Activated CD8-positive, alpha-beta memory T cell treated with anti-CD3 and anti-CD28 coated beads, Interleukin-2, amount 50 U/mL, for 24 hours (primary cell): ENCODE measurements at regions not wholly inside any gene's neighbourhood (a gene's known extent, or its start where the extent isn't known, plus 50 kb on each side); places are given as distances from the start of the nearest gene placed in this dataset.
"Not testable (repeated sequence)": the region's sequence is repeated elsewhere in the genome, so short reads cannot be mapped to it uniquely, and the experiment has no call there.

Experiments
- DNase-seq: peaks from one replicate; pipeline ENCODE4 v3.0.0-alpha.2; 2020; ENCODE audit errors: extremely low read depth

DNA sequence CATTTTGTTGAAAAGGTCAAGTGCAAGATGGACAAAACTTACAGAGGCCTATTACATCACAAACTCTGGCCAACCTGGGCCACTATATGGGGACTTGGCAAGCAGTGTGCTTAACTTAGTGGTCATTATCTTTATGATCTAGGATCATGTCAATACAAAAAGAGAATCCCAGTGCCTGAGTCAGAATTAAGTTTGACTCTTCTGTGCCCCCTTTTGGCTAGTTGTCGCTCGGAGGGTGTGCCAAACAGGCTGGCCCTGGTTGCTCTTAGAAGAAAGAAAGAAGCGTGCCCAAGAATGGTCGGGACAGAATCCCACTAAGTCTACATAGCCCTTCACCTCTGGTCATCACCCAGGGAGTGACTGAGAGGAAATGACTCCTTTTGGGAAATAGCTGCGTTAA lies 100.1 kb downstream of the EIF4E start:
- DNase-seq: no peak

DNA sequence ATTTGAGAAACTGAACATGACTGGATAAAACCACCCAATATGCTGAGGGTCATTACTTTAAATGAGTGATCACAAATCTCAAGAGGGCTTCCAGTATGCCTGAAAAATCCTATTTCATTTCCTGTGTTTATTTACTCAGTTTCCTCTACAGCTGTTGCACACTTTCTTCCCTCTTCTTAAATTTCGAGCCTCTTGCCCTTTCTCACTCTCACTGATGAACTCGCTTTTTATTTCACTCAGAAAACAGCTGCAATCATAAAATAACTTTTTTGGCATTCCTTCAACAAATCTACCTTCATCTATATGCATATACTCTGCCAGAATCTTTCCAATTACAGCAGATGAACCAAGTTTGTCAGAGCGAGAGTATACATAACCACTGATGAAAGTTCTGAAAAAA lies 101.3 kb downstream of the EIF4E start:
- DNase-seq: no peak

DNA sequence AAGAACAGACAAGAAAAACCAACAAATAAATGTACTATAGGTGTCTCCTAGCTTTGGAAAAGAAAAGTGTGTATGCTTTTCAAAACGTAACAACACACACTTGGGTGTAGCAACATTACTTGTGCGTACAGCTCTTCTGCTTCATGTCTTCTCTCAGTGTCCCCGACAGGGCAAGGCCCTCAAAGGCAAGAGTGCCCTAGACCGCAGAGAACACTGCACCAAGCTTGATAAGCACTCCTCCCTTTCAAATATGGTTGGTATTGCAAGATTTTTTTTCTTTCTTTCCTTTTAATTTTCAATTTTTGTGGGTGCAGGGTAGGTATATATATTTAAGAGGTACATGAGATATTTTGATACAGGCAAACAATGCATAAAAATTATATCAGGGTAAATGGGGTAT lies 106.8 kb downstream of the EIF4E start:
- no peak for DNase-seq

DNA sequence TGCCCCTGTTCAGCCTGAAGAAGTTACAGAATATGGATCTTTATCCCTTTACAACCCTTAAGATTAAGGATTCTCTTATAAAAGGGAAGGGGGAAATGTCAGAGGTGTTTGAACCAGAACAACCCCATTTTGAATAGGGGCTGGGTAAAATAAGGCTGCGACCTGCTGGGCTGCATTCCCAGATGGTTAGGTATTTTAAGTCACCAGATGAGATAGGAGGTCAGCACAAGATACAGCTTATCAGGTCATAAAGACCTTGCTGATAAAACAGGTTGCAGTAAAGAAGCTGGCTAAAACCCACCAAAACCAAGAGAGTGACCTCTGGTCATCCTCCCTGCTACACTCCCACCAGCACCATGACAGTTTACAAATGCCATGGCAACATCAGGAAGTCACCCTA lies 110.8 kb downstream of the EIF4E start:
- not testable (repeated sequence) for DNase-seq

DNA sequence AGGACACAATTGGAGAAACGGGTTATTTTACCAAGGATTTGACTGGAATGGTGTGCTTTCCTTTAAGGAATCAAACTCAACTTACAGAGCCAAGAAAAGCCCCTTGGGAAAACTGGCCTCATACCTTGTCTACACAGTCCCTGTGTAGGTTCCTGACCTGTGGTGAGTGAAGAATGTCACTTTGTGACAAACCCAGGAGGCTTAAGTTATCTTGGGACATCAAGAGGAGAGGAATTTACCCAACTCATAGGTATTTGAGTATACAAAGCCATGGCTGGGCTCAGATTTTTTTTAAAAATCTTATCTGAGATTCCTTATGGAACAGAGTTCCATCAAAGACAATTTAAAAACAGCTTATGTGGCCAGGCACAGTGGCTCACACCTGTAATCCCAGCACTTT lies 112.1 kb downstream of the EIF4E start:
- DNase-seq: no peak

DNA sequence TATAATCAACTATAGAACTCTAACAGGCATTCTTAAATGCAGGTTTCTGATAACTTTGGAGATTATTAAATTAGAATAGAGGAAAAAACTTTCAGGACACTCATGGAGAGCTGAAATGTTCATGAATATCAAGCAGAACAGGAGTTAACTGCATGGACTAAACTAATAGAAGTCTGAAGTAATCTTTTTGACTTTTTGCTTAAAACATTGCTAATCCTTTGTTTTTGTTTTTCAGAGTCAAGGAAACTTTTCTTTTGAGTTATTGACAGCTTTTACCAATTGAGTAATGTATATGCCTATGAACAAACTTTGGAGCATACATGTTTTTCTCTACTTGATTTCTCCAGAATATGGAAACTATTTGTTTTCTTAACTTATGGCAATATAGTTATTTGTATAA lies 112.5 kb downstream of the EIF4E start:
- DNase-seq: no peak

DNA sequence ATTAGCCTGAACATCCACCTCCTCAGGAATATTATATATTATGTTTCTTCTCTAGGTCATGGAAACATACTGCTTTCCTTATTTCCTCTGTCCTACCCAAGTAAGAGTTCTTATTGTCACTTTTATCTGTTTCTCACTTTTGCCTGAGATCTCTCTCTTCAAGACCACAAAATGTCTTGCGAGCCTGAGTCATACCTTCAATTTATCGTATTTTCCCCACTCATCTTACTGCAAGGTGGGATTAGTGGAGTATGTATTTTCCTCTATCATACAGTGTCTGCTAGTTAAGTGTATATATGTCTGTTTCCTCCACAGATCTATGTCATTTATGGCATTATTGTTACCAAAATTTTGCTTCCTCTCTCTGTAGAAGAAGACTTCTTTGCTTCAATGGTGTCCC lies 124.5 kb downstream of the EIF4E start:
- DNase-seq: no peak

DNA sequence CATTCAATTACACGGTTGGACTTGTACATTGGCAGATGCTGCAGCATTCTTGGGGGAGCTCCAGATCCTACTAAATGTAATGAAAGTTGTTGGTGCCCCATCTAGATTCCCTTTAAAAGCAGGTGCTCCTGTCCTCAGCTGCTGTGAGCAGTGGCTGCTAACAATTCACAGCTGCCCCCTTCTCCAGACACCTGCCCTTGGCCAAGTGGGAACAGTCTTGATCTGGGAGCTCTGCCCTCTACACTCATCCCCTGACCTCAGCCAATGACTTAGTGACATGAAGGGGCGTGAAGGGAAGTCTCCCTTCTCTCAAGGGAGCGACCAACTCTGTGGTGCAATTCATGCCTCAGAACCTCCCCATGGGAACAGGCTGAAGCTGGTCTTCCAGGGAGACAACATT lies 125.7 kb downstream of the EIF4E start:
- DNase-seq: no peak

DNA sequence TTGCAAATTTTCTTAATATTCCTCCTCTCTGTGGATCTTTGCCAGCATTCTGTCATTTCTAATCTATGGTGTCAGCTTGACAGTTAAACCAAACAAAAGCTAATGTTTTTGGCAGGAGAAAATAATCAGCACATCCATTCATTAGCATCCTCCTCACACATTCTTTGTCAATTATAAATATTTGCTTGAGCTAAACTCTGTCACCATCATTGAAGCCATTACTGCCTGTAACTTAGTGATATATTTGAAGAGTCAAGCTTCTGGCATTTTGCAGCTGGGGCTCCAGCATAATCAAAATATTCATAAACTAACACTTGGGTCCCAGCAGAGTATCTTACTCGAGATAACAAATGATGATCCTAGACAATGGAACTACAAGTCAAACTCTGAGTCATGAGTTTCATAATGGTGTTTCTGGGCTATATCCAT lies 126.1 kb downstream of the EIF4E start:
- no peak for DNase-seq

DNA sequence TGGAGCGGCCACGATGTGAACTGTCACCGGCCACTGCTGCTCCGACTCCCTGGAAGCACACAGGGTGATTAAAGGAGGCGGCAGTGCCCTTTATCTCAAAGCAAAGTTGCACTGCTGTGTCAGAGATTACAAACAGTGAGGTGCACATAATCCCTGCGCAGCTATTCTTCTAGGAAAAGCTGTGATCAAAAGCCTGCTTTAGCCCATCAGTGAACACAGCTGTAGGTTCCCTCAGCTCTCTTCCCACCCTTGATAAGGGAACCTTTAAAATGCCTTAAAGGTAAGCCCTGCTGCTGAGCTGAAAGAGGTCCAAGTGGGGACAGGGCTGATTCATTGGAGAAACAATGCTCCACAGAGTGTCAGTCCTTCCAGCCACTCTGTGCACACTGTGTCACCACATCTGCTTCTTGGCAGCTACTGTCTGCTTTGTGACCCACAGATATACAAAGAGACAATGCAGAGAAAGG lies 127.6 kb downstream of the EIF4E start:
- no peak for DNase-seq

DNA sequence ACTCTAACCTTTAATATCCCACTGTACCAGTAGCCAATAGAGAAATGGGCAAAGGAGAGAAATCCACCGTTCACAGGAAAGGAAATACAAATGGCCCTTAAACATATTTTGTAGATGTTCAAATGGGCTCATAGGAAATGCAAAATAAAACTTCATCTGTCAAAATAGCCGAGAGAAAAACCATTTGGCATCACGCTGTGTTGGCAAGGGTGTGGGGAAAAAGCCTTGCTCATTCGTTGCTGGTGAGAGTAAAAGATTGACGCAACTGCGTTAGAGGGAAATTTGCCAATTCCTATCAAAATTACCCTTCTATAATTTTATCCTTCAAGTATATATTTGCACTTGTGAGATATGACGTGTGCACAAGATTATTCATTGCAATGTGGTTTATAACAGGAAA lies 131.9 kb downstream of the EIF4E start:
- DNase-seq: no peak

DNA sequence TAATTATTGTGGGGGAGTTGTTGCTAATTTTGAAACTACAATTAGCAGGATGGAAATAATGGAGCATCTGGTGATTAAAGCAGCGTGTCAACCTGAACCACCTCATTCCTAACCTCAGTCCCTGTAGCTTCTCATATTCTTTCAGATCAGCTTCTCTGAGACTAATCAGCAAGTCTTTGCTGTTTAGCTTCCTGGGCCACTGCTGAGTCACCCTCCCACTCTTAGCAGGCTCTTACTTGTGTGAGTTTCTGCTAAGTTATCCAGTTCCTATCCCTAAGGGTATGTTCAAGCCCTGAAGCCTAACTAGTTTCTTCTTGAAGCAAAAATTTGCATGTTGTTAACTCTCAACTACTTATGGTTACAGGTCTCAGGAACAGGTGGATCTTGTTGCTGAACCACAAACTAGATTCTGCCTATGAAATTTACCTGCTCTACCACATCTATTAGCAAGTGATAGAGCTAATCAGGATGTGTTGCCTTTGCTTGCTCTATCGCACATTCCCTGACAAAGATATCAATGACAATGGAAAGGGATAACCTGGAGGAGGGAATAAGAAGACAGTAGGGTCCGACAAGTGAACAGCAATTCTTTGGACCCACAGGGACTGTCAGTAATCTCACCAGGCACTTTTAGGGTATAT lies 134.2 kb downstream of the EIF4E start:
- peak; percentile 35 for DNase-seq

DNA sequence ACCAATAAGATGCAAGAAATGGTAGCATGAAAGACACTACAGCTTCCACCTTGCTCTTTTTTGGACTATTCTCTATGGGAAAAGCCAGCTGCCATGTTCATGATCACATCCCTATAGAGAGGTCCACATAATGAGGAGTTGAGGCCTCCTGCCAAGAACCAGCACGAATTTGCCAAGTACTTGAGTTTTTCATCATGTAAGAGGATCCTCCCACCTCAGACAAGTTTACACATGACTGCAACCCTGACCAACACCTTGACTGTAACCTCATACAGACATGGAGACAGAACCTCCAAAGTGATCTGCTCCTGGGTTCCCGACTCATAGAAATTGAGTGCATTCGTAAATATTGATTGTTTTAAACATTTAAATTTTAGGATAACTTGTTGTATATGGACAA lies 135.2 kb upstream of the TSPAN5 start:
- DNase-seq: no peak

DNA sequence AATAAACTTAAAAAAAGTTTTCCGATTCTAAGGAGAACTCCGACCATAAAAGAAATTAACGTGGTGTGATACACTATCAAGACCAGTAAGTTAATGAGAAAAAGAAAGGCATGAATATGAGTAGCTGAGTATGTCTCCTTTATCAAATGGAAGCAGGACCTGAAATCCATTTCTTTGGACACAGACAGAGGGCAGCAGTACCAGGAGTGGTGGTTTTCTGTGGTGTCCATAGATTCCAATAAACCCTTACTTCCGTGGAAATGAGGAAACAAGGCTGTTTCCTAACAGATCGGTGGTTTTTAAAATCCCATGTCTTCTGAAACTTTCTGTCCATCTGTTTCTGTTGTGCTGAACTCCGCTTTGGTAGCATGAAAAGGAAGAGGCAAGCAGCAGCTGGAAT lies 128.5 kb upstream of the TSPAN5 start:
- DNase-seq: no peak

DNA sequence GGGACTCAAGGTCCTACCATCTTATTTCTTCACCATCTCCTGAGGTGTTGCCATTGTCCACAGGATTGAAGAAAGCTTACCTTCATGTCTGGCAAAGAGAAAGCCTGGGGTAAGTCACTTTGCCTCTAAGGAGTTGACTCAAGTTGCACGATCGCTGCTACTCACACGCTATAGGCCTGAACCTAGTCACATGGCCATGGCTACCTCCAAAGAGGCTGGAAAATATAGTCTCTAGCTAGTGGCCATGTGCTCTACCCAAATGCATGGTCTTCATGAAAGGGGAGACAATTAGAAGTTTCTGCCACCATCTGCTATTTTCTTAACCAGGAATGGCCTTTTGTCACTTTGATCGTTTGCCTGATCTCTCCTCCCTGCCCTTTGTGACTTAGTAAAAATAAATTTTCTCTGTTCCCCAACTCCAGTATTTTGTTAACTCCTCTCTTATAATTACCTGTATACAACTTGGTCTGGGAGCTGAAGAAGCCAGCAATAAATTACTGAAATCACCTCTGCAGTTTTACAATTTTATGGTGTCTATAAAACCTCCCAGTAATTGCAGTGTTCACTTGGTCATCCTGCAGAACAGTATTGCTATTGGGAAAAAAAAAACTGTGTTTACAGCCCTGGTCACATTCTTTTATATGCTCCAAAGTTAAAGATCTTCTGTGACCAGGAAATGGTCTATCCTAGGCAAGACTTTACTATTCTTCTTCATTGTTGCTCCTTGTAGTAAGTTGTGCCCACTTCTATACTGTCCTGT lies 126.7 kb upstream of the TSPAN5 start:
- DNase-seq: no peak

DNA sequence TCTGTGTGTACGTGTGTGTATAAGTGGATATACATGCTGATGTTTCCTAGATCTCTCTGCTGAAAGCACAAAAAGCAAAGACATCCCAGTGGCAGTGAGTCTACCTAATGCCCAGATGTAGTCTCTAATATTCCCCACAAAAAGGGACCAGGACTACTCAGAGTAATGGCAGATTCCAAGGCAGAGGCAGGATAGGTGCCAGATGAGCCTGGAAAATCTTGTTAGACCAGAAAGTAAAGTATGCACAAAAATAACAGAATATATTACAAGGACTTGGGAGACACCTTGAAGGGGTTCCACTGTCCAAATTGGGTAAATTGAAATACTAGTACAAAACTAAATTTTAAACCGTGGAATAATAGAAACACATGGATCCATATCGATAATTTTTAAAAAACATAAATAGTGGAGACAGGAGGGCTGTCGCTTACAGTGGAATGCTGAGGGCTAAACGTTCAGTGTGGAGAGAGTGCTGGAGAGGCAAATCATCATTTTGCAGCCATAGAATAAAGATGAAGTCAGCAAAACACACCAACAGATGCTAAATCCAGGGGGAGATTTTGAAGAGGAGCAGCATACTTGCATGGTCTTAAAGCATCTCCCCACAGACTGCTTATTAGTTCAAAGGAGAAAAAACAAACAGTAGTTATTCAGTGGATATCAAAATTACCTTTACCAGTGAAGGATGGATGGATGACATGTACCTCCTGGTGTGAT lies 123.4 kb upstream of the TSPAN5 start:
- no peak for DNase-seq

DNA sequence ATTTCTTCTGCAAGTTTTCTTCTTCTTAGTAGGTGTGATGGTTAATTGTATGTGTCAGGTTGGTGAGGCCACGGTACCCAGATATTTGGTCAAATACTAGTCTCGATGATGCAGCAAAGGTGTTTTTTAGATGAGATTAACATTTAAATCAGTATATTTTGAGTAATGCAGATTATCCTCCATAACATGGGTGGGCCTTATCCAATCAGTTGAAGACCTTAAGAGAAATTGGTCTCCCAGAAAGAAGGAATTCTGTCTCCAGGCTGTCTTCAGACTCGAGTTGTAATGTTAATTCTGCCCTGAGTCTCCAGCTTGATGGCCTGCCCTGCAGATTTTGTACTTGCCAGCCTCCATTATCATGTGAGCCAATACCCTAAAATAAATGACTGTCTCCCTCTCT lies 122.5 kb upstream of the TSPAN5 start:
- no peak for DNase-seq

DNA sequence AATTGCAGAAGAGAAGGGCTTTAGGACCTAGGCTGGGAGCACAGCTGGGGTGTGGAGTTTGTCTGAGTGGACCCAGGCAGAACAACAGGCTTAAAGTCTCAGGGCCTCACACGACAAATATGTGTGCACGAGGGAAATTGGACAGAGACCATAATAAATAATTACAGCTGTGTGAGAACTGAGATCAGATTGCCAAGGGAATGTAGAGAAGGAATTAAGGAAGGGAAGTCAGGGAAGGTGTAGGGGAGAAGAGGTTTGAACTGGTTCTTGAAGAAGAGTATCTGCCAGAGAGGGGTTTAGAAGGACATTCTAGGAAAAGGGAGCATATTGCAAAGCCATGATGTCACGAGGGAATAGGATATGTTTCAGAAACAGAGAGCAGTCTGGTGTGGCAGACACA lies 120.7 kb upstream of the TSPAN5 start:
- no peak for DNase-seq

DNA sequence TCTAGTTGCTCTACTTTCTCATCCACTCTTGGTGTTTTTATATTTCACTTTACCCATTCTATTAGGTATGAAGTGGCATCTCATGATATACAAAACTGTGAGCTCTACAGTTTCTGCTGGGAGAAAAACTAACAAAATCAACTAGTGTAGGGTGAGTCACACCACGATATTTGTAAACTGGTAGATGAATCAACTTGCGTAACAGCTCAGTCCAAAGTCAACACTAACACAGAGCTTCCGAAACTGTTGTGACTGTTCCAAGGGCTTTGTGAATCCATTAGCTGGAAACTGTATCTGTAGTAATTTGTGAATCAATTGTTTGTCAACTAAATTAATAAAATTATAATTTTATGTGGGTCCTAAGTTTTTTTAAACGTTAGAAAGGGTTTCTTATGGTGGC lies 119.8 kb upstream of the TSPAN5 start:
- no peak for DNase-seq

DNA sequence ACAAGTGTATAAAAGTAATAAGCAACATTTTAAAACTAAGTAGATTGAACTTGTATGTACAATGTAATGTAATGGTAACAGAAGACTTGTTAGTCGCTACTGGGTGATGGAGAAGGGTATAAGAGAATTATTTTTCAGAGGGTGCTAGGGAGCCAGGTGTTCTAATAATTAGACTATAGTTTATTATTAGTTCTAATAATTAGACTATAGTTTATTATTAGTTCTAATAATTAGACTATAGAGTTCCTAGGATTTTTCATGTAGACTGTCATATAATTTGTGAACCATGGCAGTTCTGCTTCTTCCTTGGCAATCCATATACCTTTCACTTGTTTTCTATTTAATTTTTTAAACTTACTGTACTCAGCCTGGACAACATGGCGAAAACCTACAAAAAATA lies 117.3 kb upstream of the TSPAN5 start:
- DNase-seq: no peak

DNA sequence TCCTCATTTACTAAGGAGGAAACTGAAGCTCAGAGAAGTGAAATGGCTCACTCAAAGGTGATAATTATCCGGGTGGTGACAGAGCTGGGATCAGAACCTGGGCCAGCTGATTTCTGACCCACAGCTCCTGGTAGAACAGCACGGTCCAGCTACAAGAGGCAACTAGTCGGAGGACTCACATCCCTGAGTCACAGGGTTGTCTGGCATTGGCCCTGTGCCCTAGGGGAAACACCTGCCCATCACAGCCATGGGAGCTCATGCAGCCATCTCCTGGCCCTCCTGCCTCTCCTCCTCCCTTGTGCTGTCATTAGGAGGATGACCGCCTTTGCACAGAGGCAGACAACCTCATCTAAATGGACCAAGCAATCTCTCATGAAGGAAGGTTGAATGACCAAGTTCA lies 115.2 kb upstream of the TSPAN5 start:
- DNase-seq: no peak

DNA sequence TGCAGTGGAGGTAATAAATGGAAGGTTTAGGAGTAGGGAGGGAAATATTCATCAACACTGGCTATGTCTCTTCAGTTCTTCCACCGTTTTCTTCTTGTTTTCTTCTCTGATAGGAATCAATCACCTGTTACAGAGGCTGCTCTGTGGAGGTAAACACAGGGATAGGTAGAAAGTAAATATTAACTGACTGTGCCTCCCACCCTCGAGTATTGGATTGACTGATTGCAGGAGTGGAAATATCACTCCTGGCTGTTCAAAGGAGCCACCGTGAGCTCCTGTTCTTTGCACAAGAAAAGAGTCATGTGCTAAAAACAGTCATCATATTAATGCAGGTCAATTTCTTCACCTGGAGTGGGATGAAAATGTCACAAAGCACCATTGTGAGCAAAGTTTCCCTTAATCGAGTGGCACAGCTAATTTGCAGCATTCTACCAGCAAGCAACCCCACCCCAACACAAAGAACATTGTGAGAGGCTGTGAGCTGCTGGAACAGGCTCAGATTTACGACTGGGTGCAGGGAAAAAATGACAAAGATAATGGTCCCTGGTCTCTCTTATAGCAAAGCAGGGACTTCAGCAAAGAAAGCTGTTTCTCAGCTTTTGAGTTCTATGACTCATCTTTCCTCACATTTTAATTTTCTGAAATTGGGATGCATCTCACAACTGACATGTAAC lies 113.7 kb upstream of the TSPAN5 start:
- no peak for DNase-seq
